ENCODE measurements at regions not wholly inside any gene's neighbourhood (a gene's known extent, or its start where the extent isn't known, plus 50 kb on each side); places are given as distances from the start of the nearest gene placed in this dataset.

DNA sequence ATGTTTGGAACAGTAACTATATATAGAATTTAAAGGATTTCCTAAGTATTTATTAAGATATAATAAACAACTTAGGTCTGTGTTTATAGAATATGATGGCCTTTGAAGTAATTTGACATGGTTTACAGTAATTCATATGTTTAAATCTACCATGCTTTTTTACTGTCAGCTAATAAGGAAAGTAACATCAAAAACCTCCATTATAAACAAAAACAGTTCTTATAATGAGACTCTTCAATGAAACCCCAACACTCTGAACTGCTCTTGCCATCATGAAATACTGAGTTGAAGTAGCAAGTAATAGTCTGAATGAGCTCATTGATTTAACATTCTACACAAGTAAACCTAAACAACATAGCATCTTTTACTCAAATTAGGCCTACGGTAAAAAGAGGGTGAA, 1236.5 kb downstream of the FSTL5 start:
- DNase-seq: no peak
- H3K79me2 ChIP-seq (ENCODE audit: low read length): no peaks in the 10 kb centered on the region
- no peak overlapping the region for H2AFZ ChIP-seq (ENCODE audit: low read length)
- H3K4me2 ChIP-seq (ENCODE audit: low read depth, low read length): no peak overlapping the region
- no peak overlapping the region for H3K27ac ChIP-seq (ENCODE audit: low read length)
- H3F3A ChIP-seq (ENCODE audit: insufficient read depth, low read length): no peaks in the 10 kb centered on the region
- H3K9me3 ChIP-seq (replicated peaks; ENCODE audit: insufficient read depth, low read length): no peaks in the 10 kb centered on the region
- TF ChIP-seq EZH2 (optimal IDR thresholded peaks at IDR 0.05; ENCODE audit: low read depth, low read length) (no peak), EZH2phosphoT487 (IDR thresholded peaks at IDR 0.05; ENCODE audit: low read length) (no peak)
- TF ChIP-seq, protein P1, sequence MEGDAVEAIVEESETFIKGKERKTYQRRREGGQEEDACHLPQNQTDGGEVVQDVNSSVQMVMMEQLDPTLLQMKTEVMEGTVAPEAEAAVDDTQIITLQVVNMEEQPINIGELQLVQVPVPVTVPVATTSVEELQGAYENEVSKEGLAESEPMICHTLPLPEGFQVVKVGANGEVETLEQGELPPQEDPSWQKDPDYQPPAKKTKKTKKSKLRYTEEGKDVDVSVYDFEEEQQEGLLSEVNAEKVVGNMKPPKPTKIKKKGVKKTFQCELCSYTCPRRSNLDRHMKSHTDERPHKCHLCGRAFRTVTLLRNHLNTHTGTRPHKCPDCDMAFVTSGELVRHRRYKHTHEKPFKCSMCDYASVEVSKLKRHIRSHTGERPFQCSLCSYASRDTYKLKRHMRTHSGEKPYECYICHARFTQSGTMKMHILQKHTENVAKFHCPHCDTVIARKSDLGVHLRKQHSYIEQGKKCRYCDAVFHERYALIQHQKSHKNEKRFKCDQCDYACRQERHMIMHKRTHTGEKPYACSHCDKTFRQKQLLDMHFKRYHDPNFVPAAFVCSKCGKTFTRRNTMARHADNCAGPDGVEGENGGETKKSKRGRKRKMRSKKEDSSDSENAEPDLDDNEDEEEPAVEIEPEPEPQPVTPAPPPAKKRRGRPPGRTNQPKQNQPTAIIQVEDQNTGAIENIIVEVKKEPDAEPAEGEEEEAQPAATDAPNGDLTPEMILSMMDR (IDR thresholded peaks at IDR 0.05; ENCODE audit: low read length): no peak
- no peaks in the 10 kb centered on the region for H3K27me3 ChIP-seq (replicated peaks; ENCODE audit: insufficient read depth, low read length)
- H3K4me1 ChIP-seq (ENCODE audit: low read length): no peaks in the 10 kb centered on the region
- H3K36me3 ChIP-seq (replicated peaks; ENCODE audit: insufficient read depth, low read length): no peaks in the 10 kb centered on the region
- no peak overlapping the region for H3K9ac ChIP-seq (ENCODE audit: low read length)
- no peak overlapping the region for H3K4me3 ChIP-seq (ENCODE audit: low read length)
- no peaks in the 10 kb centered on the region for H4K20me1 ChIP-seq (ENCODE audit: insufficient read depth, low read length)
- 0 out of 2 replicates have a peak, but pooled peaks cover 4% of the 10 kb centered on the region for H3K9me2 ChIP-seq (replicated peaks; ENCODE audit: insufficient read depth, low read length)

DNA sequence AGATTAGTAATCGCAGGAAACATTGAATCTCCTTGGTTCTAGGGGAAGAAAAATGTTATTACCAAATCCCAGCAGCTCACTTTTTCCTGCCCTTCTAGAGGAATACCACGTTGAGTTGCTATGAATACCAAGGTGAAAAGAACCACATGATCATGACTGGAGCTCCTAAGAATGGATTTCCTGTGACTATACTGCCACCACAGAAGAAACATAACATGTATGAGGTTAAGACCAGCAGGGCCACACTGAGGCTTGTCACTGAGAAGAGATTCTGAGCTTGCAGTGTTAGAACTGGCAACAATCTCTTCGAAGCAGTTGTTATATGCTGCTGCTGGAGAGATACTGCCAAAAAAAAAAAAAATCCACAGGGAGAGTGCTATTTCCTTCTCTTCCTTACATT, 1235.3 kb downstream of the FSTL5 start:
- no peaks in the 10 kb centered on the region for H3F3A ChIP-seq (ENCODE audit: insufficient read depth, low read length)
- no peak overlapping the region for H3K27ac ChIP-seq (ENCODE audit: low read length)
- no peak overlapping the region for H3K4me2 ChIP-seq (ENCODE audit: low read depth, low read length)
- no peak for DNase-seq
- H2AFZ ChIP-seq (ENCODE audit: low read length): no peak overlapping the region
- no peaks in the 10 kb centered on the region for H3K27me3 ChIP-seq (replicated peaks; ENCODE audit: insufficient read depth, low read length)
- no peaks in the 10 kb centered on the region for H3K9me3 ChIP-seq (replicated peaks; ENCODE audit: insufficient read depth, low read length)
- no peaks in the 10 kb centered on the region for H4K20me1 ChIP-seq (ENCODE audit: insufficient read depth, low read length)
- no peaks in the 10 kb centered on the region for H3K4me1 ChIP-seq (ENCODE audit: low read length)
- H3K36me3 ChIP-seq (replicated peaks; ENCODE audit: insufficient read depth, low read length): no peaks in the 10 kb centered on the region
- TF ChIP-seq EZH2 (optimal IDR thresholded peaks at IDR 0.05; ENCODE audit: low read depth, low read length): no peak
- TF ChIP-seq EZH2phosphoT487 (IDR thresholded peaks at IDR 0.05; ENCODE audit: low read length): no peak
- TF ChIP-seq, protein P1 (IDR thresholded peaks at IDR 0.05; ENCODE audit: low read length): no peak
- no peak overlapping the region for H3K4me3 ChIP-seq (ENCODE audit: low read length)
- H3K9me2 ChIP-seq (replicated peaks; ENCODE audit: insufficient read depth, low read length): 0 out of 2 replicates have a peak, but pooled peaks cover 4% of the 10 kb centered on the region
- H3K9ac ChIP-seq (ENCODE audit: low read length): no peak overlapping the region
- H3K79me2 ChIP-seq (ENCODE audit: low read length): no peaks in the 10 kb centered on the region

DNA sequence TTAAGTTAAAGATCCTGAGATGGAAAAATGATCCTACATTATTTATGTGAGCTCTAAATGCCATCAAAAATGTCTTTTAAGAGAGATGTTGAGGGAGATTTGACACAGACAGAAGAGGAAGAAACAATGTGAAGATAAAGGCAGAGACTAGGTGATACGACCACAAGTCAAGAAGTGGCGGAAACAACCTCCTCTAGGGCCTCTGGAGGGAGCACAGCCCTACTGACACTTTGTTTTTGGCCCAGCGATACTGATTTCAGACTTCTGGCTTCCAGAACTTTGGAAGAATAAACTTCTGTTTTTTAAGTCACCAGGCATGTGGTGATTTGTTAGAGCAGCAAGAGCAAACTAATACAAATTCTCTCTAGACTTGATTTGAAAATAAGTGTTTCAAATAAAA, 1216.1 kb downstream of the FSTL5 start:
- TF ChIP-seq, protein P1 (IDR thresholded peaks at IDR 0.05; ENCODE audit: low read length): no peak
- TF ChIP-seq EZH2phosphoT487 (IDR thresholded peaks at IDR 0.05; ENCODE audit: low read length) (no peak), EZH2 (optimal IDR thresholded peaks at IDR 0.05; ENCODE audit: low read depth, low read length) (no peak)
- H3K36me3 ChIP-seq (replicated peaks; ENCODE audit: insufficient read depth, low read length): no peaks in the 10 kb centered on the region
- H4K20me1 ChIP-seq (ENCODE audit: insufficient read depth, low read length): no peaks in the 10 kb centered on the region
- H3K79me2 ChIP-seq (ENCODE audit: low read length): no peaks in the 10 kb centered on the region
- H3K27me3 ChIP-seq (replicated peaks; ENCODE audit: insufficient read depth, low read length): no peaks in the 10 kb centered on the region
- no peak overlapping the region for H3K4me3 ChIP-seq (ENCODE audit: low read length)
- no peak overlapping the region for H3K4me2 ChIP-seq (ENCODE audit: low read depth, low read length)
- H3F3A ChIP-seq (ENCODE audit: insufficient read depth, low read length): no peaks in the 10 kb centered on the region
- no peak overlapping the region for H2AFZ ChIP-seq (ENCODE audit: low read length)
- no peak for DNase-seq
- H3K9me3 ChIP-seq (replicated peaks; ENCODE audit: insufficient read depth, low read length): no peaks in the 10 kb centered on the region
- no peak overlapping the region for H3K27ac ChIP-seq (ENCODE audit: low read length)
- H3K4me1 ChIP-seq (ENCODE audit: low read length): no peaks in the 10 kb centered on the region
- no peaks in the 10 kb centered on the region for H3K9me2 ChIP-seq (replicated peaks; ENCODE audit: insufficient read depth, low read length)
- H3K9ac ChIP-seq (ENCODE audit: low read length): no peak overlapping the region

Measured in MM.1S (cell line).